ENCODE measurements at regions not wholly inside any gene's neighbourhood (a gene's known extent, or its start where the extent isn't known, plus 50 kb on each side); places are given as distances from the start of the nearest gene placed in this dataset.

DNA sequence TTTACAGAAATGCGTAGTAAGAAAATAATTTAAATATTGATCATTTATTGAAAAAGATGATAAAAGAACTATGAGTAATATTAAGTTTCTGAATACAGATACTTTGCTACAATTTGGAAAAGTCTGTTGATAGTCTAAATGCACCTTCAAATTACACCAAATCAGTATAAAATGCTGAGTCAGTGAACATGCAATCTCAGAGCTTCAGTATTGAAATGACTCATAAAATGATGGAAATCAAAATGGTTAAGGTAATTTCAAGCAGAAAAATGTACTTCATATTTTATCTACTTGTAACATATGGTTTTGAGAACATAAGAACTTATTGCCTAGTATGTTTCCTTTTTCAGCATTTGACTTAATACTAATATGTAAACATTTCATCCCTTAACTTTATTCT lies 448.2 kb downstream of the PCDH10 start:
- no peaks in the 10 kb centered on the region for H3K9me3 Mint-ChIP-seq
- H3K27ac Mint-ChIP-seq = no peak overlapping the region
- no peaks in the 10 kb centered on the region for H3K4me1 Mint-ChIP-seq (ENCODE audit: low read depth)
- no peaks in the 10 kb centered on the region for H3K36me3 Mint-ChIP-seq (ENCODE audit: low read depth)
- H3K27me3 Mint-ChIP-seq (ENCODE audit: low read depth) = no peaks in the 10 kb centered on the region
- no peak overlapping the region for H3K4me3 Mint-ChIP-seq
- no peak for DNase-seq (ENCODE audit: low spot score)

DNA sequence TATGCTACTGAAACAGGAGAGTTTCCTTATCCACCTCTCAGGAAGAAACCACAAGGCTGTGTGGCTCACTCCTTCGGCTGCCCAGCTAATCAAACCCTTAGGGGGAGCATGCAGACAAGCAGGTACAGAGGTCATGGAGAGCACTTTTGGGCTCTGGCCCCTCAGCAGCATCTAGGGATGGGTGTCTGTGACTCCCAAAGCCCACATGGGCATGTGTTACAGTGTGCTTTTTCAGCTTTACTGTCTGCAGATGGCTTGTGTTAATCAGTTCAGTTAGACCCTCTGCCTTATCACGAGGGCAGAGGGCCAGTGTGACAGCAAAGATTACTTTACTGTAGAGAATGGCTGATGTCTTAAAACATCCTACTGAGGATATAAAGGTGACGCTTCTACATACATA lies 447.4 kb downstream of the PCDH10 start:
- Mint-ChIP-seq H3K4me3 (no peak overlapping the region), H3K36me3 (ENCODE audit: low read depth) (no peaks in the 10 kb centered on the region), H3K4me1 (ENCODE audit: low read depth) (no peaks in the 10 kb centered on the region), H3K27ac (no peak overlapping the region), H3K27me3 (ENCODE audit: low read depth) (no peaks in the 10 kb centered on the region), H3K9me3 (no peaks in the 10 kb centered on the region)
- DNase-seq (ENCODE audit: low spot score) = no peak

DNA sequence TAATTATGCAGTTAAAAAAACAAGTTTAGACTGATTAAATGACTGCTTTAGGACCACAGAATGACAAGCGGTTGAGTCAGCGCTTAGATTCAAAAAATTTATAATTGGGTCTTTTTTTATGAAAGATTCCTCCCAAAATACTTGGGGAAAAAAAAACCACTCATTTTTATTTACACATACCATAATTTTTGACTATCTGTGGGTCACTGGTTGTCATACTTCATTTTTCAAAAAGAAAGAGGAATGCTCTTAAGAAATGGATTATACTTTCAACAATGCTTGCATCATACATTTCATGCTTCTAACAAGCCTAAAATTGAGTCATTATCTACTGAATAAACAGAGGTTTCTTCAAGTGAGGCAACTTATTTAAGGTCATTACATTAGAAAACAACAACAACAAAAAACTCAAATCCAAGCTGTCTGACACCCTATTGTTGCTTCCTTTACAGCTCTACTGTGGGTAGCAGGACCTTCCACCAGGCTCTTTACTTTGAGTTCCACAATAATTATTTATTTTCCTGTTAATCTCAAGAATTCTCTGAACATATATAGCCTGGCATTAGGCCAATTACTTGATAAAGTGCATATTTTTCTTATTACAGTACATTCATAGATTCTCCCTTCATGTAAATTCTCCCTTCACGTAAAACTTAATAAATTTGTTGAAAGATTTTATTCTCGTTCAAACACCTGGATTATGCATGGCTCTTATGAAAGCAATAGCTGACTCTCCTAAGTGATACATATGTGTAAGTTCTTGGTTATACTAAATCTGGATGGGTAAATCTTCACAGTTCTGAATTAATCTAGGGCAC lies 445.5 kb downstream of the PCDH10 start:
- Mint-ChIP-seq H3K36me3 (ENCODE audit: low read depth) (no peaks in the 10 kb centered on the region), H3K27ac (no peak overlapping the region), H3K4me3 (no peak overlapping the region), H3K27me3 (ENCODE audit: low read depth) (no peaks in the 10 kb centered on the region), H3K4me1 (ENCODE audit: low read depth) (no peaks in the 10 kb centered on the region), H3K9me3 (no peaks in the 10 kb centered on the region)
- no peak for DNase-seq (ENCODE audit: low spot score)

DNA sequence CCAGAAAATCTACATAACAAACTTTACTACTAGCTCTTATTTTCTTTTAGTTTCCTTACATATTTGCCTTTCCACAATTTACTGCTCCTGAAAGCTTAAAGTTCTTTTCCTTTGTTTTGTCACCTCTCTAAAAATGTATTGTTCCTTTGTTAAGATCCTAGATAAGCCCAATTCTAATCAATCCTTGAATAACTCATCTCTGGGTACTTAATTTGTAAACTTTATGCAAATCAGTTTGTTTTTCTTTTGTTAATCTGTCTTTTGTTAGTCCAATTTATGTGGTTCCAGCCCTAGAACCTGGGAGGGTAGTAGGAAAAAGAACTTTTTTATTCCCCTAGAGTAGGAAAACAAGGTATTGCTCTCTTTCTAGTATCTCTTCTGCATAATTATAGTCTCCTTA lies 444.7 kb downstream of the PCDH10 start:
- H3K9me3 Mint-ChIP-seq = no peaks in the 10 kb centered on the region
- H3K27ac Mint-ChIP-seq = no peak overlapping the region
- H3K27me3 Mint-ChIP-seq (ENCODE audit: low read depth) = no peaks in the 10 kb centered on the region

DNA sequence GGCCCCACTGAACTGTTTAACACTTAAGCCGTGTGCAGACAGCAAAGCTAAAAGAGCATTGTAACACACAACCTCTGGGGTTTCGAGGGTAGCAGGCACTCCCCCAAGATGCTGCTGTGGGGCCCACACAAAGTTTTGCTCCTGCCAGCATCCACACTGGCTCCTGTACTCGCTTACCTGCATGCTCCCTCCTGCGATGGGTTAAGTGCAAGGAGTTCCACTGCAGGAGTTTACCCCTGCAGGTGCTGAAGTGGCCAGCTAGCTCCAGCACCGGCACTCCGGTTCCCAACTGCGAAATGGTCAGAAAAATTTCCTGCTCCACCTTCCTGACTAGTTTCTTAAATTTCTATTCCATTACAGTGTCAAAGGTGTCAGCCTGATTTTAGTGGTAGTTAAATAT lies 443.5 kb downstream of the PCDH10 start:
- Mint-ChIP-seq H3K9me3 (no peaks in the 10 kb centered on the region), H3K4me3 (no peak overlapping the region), H3K27ac (no peak overlapping the region), H3K27me3 (ENCODE audit: low read depth) (no peaks in the 10 kb centered on the region), H3K4me1 (ENCODE audit: low read depth) (no peaks in the 10 kb centered on the region), H3K36me3 (ENCODE audit: low read depth) (no peaks in the 10 kb centered on the region)
- no peak for DNase-seq (ENCODE audit: low spot score)

More for the DNA sequence above, 444.7 kb downstream of the PCDH10 start:
- DNase-seq (ENCODE audit: low spot score) = no peak
- H3K4me3 Mint-ChIP-seq = no peak overlapping the region
- no peaks in the 10 kb centered on the region for H3K4me1 Mint-ChIP-seq (ENCODE audit: low read depth)
- no peaks in the 10 kb centered on the region for H3K36me3 Mint-ChIP-seq (ENCODE audit: low read depth)

DNA sequence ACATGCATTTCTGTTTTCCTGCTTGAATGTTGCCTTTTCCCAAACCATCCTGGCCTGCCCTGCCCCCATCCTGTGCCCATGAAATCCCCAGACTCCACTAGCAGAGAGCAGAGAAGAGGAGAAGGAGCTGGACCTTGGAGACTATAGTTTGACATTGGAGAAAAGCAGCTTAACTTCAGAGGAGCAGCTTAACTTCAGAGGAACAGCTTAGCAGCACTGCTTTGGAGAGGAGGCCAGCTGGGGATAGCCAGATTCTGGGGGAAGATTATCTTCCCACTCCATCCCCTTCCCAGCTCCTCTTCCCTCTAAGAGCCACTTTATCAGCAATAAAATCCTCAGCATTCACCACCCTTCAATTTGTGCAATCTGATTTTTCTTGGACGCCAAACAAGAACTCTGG lies 443.0 kb downstream of the PCDH10 start:
- no peak for DNase-seq (ENCODE audit: low spot score)
- H3K9me3 Mint-ChIP-seq = no peaks in the 10 kb centered on the region
- H3K27ac Mint-ChIP-seq = no peak overlapping the region
- no peaks in the 10 kb centered on the region for H3K4me1 Mint-ChIP-seq (ENCODE audit: low read depth)
- no peak overlapping the region for H3K4me3 Mint-ChIP-seq
- H3K27me3 Mint-ChIP-seq (ENCODE audit: low read depth) = no peaks in the 10 kb centered on the region
- no peaks in the 10 kb centered on the region for H3K36me3 Mint-ChIP-seq (ENCODE audit: low read depth)

DNA sequence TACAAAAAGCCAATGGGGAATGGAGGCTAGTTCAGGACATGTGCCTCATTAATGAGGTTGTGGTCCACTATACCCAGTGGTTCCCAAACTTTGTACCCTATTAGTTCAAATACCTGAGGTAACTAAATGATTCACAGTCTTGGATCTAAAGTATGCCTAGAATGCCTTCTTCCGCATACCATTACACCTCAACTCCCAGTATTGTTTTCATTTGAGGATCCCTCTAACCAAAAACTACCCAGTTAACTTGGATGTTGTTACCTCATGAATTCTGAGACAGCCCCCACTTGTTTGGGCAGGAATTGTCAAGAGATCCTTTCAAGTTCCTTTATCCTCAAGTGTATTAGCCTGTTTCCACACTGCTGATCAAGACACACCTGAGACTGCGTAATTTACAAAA lies 439.2 kb downstream of the PCDH10 start:
- DNase-seq (ENCODE audit: low spot score) = no peak
- no peak overlapping the region for H3K27ac Mint-ChIP-seq
- no peaks in the 10 kb centered on the region for H3K4me1 Mint-ChIP-seq (ENCODE audit: low read depth)
- H3K9me3 Mint-ChIP-seq = no peaks in the 10 kb centered on the region
- no peaks in the 10 kb centered on the region for H3K36me3 Mint-ChIP-seq (ENCODE audit: low read depth)
- H3K4me3 Mint-ChIP-seq = no peak overlapping the region
- H3K27me3 Mint-ChIP-seq (ENCODE audit: low read depth) = no peaks in the 10 kb centered on the region

DNA sequence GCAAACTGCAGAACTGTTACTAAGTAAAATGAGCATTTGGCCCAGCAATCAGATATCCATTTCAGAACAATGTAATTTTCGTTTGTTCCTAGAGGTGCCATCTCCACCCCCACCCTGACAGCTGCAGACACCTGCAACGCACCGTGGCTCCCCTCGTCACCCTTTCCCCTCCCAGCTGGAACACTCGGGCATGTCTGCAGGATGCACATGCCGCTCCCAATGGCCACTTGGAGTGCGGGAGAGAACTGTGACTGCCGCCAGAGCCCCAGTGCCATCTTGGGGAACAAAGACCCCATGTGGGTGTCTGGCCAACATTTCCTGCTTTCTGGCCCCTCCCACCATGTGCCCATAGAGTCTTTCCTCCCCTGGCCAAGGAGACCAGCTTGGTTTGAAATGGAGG lies 436.2 kb downstream of the PCDH10 start:
- DNase-seq (ENCODE audit: low spot score) = no peak
- Mint-ChIP-seq H3K36me3 (ENCODE audit: low read depth) (no peaks in the 10 kb centered on the region), H3K4me3 (no peak overlapping the region), H3K27ac (no peak overlapping the region), H3K27me3 (ENCODE audit: low read depth) (no peaks in the 10 kb centered on the region), H3K9me3 (no peaks in the 10 kb centered on the region), H3K4me1 (ENCODE audit: low read depth) (no peaks in the 10 kb centered on the region)

DNA sequence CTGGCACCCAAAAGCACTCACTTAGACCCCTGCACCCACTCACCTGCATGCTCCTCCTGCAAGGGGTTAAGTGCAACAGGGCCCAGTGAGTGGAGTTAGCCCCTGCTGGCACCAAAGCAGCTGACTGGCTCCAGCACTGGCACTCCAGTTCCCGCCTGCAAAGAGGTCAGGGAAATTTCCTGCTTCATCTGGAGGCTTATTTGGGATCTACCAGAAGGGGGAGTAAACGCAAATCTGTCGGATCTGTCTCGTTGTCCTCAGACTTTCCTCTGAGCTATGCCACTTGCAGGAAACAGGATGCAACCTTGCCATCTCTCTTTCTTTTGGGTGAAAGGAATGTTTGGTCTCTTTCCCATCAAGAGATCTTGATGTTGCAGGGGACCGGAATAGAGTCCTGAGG lies 435.6 kb downstream of the PCDH10 start:
- DNase-seq (ENCODE audit: low spot score) = no peak
- no peaks in the 10 kb centered on the region for H3K36me3 Mint-ChIP-seq (ENCODE audit: low read depth)
- H3K27ac Mint-ChIP-seq = no peak overlapping the region
- no peaks in the 10 kb centered on the region for H3K4me1 Mint-ChIP-seq (ENCODE audit: low read depth)
- H3K9me3 Mint-ChIP-seq = no peaks in the 10 kb centered on the region
- no peak overlapping the region for H3K4me3 Mint-ChIP-seq
- H3K27me3 Mint-ChIP-seq (ENCODE audit: low read depth) = no peaks in the 10 kb centered on the region

DNA sequence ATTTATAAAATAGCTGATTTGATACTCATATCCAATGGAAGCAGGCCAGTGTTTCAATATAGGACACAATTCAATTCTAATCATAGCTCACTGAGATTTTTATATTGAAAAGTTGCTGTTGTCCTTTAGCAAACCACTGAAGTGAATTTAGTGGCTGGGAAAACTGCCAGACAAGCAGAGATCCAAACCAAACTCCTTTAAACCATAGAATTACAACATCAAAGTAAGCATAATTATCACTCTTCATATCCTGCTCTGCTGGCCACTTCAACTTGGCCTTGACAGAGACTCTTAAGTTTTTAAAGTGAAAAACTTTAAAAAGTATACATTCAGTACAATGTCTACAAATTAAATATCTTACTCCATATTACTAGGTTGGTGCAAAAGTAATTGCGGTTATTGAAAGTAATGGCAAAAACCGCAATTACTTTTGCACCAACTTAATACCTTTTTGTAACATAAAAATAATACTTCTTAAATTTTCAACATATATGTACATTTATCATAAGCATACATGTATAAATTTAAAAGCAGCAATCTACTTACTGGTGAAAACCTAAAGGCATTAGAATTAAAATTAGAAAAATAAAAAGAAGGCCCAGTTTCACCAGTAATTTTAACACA lies 433.0 kb downstream of the PCDH10 start:
- no peak overlapping the region for H3K27ac Mint-ChIP-seq
- H3K27me3 Mint-ChIP-seq (ENCODE audit: low read depth) = no peaks in the 10 kb centered on the region
- DNase-seq (ENCODE audit: low spot score) = no peak

DNA sequence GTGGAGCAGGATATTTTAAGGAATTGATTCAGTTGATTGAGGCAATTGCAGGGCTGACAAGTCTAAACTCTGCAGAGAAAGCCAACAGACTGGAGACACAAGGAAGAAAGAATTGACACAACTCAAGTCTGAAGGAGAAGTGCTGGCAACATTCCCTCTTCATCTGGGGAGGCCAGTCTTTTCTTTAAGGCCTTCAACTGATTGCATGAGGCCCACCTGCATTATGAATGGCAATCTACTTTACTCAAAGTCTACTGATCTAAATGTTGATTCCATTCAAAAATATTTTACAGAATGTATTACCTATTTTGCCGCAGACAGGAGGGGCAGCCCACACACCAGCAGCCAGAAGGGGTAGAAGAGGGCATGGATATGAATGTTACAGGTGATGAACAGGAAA lies 425.2 kb downstream of the PCDH10 start:
- Mint-ChIP-seq H3K4me1 (ENCODE audit: low read depth) (no peaks in the 10 kb centered on the region), H3K27me3 (ENCODE audit: low read depth) (no peaks in the 10 kb centered on the region), H3K9me3 (peaks cover 11% of the 10 kb centered on the region), H3K36me3 (ENCODE audit: low read depth) (no peaks in the 10 kb centered on the region), H3K4me3 (no peak overlapping the region), H3K27ac (no peak overlapping the region)
- no peak for DNase-seq (ENCODE audit: low spot score)

More for the DNA sequence above, 433.0 kb downstream of the PCDH10 start:
- Mint-ChIP-seq H3K4me3 (no peak overlapping the region), H3K4me1 (ENCODE audit: low read depth) (no peaks in the 10 kb centered on the region), H3K9me3 (peaks cover 6% of the 10 kb centered on the region), H3K36me3 (ENCODE audit: low read depth) (no peaks in the 10 kb centered on the region)

DNA sequence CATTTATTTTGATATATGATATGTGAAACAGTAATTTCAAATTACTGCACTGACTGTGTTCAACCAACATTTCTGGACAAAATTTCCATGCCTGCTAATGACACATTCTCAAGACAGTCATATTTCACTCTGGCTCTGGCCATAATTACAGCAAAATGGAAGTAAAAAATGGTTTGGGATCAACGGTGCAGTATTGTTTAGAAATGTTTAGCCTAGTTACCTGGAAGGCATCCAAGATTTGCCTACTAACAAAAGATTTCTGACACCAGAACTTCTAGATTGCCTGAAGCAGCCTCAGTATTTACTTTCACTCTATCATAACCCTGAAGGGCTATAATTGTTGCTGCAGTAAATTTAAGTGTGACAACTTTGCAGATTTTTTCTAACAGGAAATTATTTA lies 416.3 kb downstream of the PCDH10 start:
- Mint-ChIP-seq H3K9me3 (peaks cover 9% of the 10 kb centered on the region), H3K27ac (no peak overlapping the region), H3K4me1 (ENCODE audit: low read depth) (no peaks in the 10 kb centered on the region), H3K4me3 (no peak overlapping the region), H3K36me3 (ENCODE audit: low read depth) (no peaks in the 10 kb centered on the region), H3K27me3 (ENCODE audit: low read depth) (no peaks in the 10 kb centered on the region)
- DNase-seq (ENCODE audit: low spot score) = no peak

DNA sequence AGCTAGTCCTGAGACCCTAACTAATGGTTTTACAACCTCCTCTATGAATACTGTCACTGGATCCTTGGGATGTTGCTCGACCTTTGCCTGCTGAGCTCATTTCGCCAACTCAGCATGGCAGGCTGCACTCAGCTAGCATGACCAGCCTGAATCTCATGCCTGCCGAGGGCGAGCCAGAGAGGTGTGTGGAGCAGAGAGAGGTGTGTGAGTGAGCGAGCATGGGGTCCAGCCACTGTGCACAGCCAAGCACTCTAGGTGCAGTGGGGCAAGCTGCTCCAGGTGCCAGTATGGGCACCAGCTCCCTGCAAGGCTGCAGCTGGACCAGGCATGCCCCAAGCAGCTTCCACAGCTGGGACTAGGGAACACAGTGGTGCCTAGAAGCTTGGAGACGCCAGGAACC lies 410.9 kb downstream of the PCDH10 start:
- Mint-ChIP-seq H3K27ac (no peak overlapping the region), H3K4me3 (no peak overlapping the region), H3K27me3 (ENCODE audit: low read depth) (no peaks in the 10 kb centered on the region), H3K36me3 (ENCODE audit: low read depth) (no peaks in the 10 kb centered on the region), H3K4me1 (ENCODE audit: low read depth) (no peaks in the 10 kb centered on the region), H3K9me3 (peaks cover 9% of the 10 kb centered on the region)
- no peak for DNase-seq (ENCODE audit: low spot score)

DNA sequence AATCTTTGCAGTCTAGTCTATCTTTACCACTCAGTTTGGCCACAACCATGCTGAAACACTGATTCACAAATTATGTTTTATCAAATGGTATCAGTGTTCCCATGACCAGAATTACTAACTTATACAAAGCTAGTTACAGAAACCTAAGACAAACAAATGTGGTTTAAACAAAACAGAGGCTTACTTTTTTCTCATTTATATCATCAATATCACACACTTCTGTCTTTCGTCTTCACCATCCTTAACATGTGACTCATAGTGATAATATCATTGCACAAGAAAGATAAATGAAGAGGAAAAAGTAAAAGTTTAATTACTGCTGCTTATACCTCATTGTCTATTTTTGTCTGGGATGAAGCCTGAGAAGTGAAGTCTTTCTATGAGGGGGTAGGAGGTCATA lies 406.6 kb downstream of the PCDH10 start:
- no peaks in the 10 kb centered on the region for H3K36me3 Mint-ChIP-seq (ENCODE audit: low read depth)
- no peak overlapping the region for H3K4me3 Mint-ChIP-seq
- H3K4me1 Mint-ChIP-seq (ENCODE audit: low read depth) = no peaks in the 10 kb centered on the region
- no peak for DNase-seq (ENCODE audit: low spot score)
- H3K9me3 Mint-ChIP-seq = no peaks in the 10 kb centered on the region
- H3K27me3 Mint-ChIP-seq (ENCODE audit: low read depth) = no peaks in the 10 kb centered on the region
- H3K27ac Mint-ChIP-seq = no peak overlapping the region

DNA sequence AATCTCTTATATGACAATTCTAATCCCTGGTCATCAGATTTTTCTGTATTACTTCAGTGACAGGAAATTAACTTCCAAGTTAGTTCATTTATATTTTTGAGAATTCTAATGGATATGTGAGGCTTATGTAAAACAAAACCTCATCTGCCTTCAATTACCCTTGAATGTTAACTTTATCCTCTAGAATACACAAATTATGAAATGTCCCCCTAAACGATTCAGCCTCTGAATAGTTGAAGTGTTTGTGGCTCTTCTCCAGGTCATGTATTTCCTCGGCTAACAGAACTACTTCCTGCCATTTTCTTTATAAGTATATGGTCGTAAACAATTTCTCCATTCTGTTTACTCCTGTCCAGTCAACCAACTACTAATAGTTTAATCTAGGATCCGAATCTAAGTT lies 401.3 kb downstream of the PCDH10 start:
- Mint-ChIP-seq H3K27ac (no peak overlapping the region), H3K4me3 (no peak overlapping the region), H3K36me3 (ENCODE audit: low read depth) (no peaks in the 10 kb centered on the region), H3K9me3 (no peaks in the 10 kb centered on the region), H3K4me1 (ENCODE audit: low read depth) (no peaks in the 10 kb centered on the region), H3K27me3 (ENCODE audit: low read depth) (no peaks in the 10 kb centered on the region)
- DNase-seq (ENCODE audit: low spot score) = no peak
